T-helper 2 cell treated with Interferon-gamma antibody and Interleukin-4, amounts not matched to agents 5 μg/mL and 100 μg/mL, for 36 hours (primary cell): ENCODE measurements at regions not wholly inside any gene's neighbourhood (a gene's known extent, or its start where the extent isn't known, plus 50 kb on each side); places are given as distances from the start of the nearest gene placed in this dataset.
"Not testable (repeated sequence)": the region's sequence is repeated elsewhere in the genome, so short reads cannot be mapped to it uniquely, and the experiment has no call there.

Experiments used
- DNase-seq: peaks from one replicate; pipeline ENCODE4 v3.0.0; 2021; ENCODE audit warnings: low spot score
- H3K27ac Mint-ChIP-seq: one replicate; pipeline ENCODE4 v1.8.0; 2021; ENCODE audit warnings: mild to moderate bottlenecking, mixed read lengths
- H3K27me3 Mint-ChIP-seq: one replicate; pipeline ENCODE4 v1.8.0; 2021; ENCODE audit warnings: low read depth, mixed read lengths
- H3K36me3 Mint-ChIP-seq: one replicate; pipeline ENCODE4 v1.8.0; 2021; ENCODE audit warnings: low read depth, mixed read lengths
- H3K4me1 Mint-ChIP-seq: one replicate; pipeline ENCODE4 v1.8.0; 2021; ENCODE audit warnings: low read depth, mixed read lengths
- H3K4me3 Mint-ChIP-seq: one replicate; pipeline ENCODE4 v1.8.0; 2022; ENCODE audit warnings: mild to moderate bottlenecking, moderate library complexity, mixed read lengths
- H3K9me3 Mint-ChIP-seq: one replicate; pipeline ENCODE4 v1.8.0; 2021; ENCODE audit warnings: mixed read lengths

DNA sequence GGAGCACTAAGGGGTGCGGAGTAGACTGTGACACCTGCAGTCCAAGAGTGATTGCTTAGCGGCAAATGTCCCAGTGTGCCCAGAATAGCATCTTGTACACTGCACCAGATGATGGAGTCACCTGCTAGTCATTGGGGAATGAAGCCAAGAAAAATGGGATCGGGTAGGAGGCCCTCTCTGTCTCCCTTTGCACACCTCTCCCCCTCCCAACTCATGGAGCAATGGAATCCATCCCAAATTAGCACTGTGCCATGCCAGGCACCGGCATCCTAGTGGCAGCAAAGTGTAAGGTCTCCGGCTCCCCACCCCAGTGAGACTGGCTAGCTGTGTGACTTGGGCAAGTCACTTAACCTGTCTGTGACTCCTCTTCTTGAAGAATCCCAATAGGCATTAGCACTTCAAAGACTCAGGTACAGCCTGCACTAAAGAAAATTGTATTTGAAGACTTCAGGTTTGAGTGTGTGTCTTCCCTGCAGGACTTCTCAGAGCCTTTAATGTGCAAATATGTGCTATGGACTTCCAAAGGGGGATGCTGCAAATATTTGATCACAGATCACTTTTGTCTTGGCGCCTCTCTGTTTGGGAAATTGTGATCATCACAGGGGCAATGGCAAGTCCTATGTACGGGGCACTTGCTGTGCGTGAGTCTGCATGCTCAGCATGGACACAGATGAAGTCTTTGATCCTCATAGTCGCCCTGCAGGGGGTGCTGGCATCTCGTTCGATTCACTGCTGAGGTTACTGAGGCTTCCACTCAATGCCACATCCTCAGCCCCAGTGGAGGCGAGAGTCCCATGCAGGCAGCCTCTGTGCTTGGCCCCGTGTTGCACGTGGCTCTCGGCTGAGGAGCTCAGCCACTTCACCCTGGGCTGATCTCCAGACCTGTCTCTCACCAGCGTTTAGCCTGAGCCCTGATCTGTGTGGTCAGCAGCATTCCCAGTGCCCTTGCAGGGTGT, 272.9 kb upstream of the C1orf174 start:
- no peak overlapping the region for H3K27ac Mint-ChIP-seq
- H3K9me3 Mint-ChIP-seq: no peaks in the 10 kb centered on the region
- H3K27me3 Mint-ChIP-seq: peaks cover 2% of the 10 kb centered on the region
- DNase-seq: no peak
- H3K4me1 Mint-ChIP-seq: no peaks in the 10 kb centered on the region
- H3K4me3 Mint-ChIP-seq: no peak overlapping the region
- no peaks in the 10 kb centered on the region for H3K36me3 Mint-ChIP-seq

- DNase-seq: no peak
- Mint-ChIP-seq H3K36me3 (no peaks in the 10 kb centered on the region), H3K9me3 (no peaks in the 10 kb centered on the region), H3K4me1 (no peaks in the 10 kb centered on the region), H3K27ac (no peak overlapping the region), H3K27me3 (peaks cover 2% of the 10 kb centered on the region), H3K4me3 (no peak overlapping the region)
These were observed 273.7 kb upstream of the C1orf174 start for GRCh38 chr1:4173731-4174130.

DNA sequence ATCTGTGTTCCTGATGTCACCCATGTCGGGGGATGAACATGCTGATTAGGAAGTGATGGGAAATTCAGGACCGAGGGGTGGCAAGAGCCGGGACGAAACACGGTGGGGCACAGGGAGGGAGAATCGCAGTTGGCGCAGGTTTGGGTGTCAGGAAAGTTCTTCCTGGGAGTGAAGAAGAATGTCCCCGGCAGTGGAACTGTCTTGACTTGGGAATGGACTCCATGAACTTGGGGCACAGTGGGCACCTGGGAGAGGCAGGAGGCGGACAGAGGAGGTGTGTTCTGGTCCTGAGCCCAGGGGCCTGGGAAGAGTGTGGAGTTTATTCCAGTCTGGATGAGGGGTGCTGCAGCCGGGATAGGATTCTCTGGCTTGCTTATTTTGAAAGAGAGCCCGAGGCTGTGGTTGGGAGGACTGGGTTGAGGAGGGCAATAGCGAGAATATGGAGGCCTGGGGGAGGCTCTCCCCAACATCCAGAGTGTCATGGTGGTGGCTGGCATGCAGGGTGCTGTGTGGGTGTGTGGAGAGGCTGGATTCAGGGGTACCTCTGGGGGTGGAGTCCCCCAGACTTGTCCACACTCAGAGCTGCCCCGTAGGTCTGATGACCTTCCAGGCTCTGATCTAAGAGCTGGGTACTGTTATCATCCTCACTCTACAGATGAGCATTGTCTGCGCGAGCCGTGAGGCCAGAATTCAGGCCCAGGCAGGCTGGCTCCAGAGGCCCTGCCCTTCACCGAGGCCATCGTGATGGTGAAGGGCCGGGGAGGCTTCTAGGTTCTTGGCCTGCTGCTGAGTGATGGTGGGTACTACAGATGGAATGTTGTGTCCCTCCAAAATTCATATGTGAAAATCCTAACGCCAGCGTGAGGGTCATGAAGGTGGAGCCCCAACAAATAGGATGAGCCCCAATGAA, 274.5 kb upstream of the C1orf174 start:
- Mint-ChIP-seq H3K9me3 (no peaks in the 10 kb centered on the region), H3K27ac (no peak overlapping the region), H3K4me3 (no peak overlapping the region), H3K27me3 (peaks cover 2% of the 10 kb centered on the region), H3K36me3 (no peaks in the 10 kb centered on the region), H3K4me1 (no peaks in the 10 kb centered on the region)
- no peak for DNase-seq

- H3K4me1 Mint-ChIP-seq: no peaks in the 10 kb centered on the region
- no peaks in the 10 kb centered on the region for H3K9me3 Mint-ChIP-seq
- H3K27me3 Mint-ChIP-seq: peaks cover 2% of the 10 kb centered on the region
- H3K36me3 Mint-ChIP-seq: no peaks in the 10 kb centered on the region
- H3K27ac Mint-ChIP-seq: no peak overlapping the region
- H3K4me3 Mint-ChIP-seq: no peak overlapping the region
- no peak for DNase-seq
These were observed 275.7 kb upstream of the C1orf174 start for GRCh38 chr1:4175566-4176405.

DNA sequence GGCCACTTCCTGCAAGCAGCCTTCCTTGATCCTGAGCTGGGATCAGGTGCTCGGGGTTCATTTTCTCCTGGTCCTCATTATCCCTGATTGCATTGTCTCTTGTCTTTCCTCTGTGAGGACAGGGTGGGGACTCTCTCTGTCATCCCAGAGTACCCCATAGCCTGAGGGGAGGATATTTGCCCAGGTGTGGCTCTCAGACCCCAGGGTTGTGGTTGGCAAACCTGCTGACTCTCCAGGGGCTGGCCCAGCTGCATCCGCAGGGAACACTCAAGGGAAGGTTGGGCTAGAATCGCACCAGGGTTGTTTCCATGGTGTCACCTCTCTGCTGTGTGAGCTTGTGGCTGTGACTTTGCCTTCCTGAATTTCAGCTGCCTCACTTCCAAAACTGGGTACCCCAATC, 276.8 kb upstream of the C1orf174 start:
- no peaks in the 10 kb centered on the region for H3K36me3 Mint-ChIP-seq
- no peak for DNase-seq
- no peaks in the 10 kb centered on the region for H3K9me3 Mint-ChIP-seq
- H3K27ac Mint-ChIP-seq: no peak overlapping the region
- no peak overlapping the region for H3K4me3 Mint-ChIP-seq
- no peaks in the 10 kb centered on the region for H3K4me1 Mint-ChIP-seq
- H3K27me3 Mint-ChIP-seq: peaks cover 2% of the 10 kb centered on the region

DNA sequence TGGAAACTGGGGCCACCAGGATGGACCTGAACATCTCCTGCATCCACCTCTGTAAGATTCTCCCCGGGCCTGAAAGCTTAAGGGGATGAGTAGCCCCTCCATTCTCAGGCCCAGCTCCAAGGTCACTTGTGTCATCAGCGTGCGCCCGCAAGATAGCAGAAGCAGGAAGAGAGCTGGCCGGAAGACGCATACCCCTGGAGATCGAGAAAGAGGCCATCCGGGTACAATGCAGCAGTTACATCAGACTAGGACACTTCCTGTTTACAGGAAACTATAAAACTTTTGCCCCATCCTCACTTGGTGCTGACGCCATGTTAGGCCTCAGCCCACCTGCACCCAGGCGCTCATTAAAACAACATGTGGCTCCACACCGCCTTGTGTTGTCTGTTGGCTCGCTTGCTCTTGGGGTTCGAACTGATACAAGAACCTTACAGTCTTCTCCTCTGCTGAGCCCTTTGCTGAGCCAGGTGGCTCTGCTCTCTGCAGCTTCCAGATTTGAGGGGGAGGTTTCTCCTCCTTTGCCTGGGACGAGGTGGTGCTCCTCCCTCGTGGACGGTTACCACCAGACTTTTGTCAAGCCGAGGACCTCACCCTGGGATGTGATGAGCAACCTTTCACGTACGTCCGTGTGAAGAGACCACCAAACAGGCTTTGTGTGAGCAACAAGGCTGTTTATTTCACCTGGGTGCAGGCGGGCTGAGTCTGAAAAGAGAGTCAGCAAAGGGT, 277.5 kb upstream of the C1orf174 start:
- no peak overlapping the region for H3K4me3 Mint-ChIP-seq
- DNase-seq: no peak
- H3K9me3 Mint-ChIP-seq: no peaks in the 10 kb centered on the region
- no peaks in the 10 kb centered on the region for H3K4me1 Mint-ChIP-seq
- peaks cover 2% of the 10 kb centered on the region for H3K27me3 Mint-ChIP-seq
- no peak overlapping the region for H3K27ac Mint-ChIP-seq
- no peaks in the 10 kb centered on the region for H3K36me3 Mint-ChIP-seq

- Mint-ChIP-seq H3K9me3 (no peaks in the 10 kb centered on the region), H3K4me3 (no peak overlapping the region), H3K4me1 (no peaks in the 10 kb centered on the region), H3K36me3 (no peaks in the 10 kb centered on the region), H3K27ac (no peak overlapping the region), H3K27me3 (no peaks in the 10 kb centered on the region)
- no peak for DNase-seq
These were observed 278.5 kb upstream of the C1orf174 start for GRCh38 chr1:4178501-4179113.

GRCh38 chr1:4179914-4180735, 280.1 kb upstream of the C1orf174 start:
- Mint-ChIP-seq H3K27me3 (no peaks in the 10 kb centered on the region), H3K4me3 (no peak overlapping the region), H3K27ac (no peak overlapping the region)

GRCh38 chr1:4186486-4186885, 286.4 kb upstream of the C1orf174 start:
- not testable (repeated sequence) for H3K36me3 Mint-ChIP-seq, H3K27me3 Mint-ChIP-seq, H3K4me3 Mint-ChIP-seq, H3K27ac Mint-ChIP-seq, DNase-seq, H3K9me3 Mint-ChIP-seq, H3K4me1 Mint-ChIP-seq

More at GRCh38 chr1:4179914-4180735, 280.1 kb upstream of the C1orf174 start:
- DNase-seq: no peak
- H3K9me3 Mint-ChIP-seq: no peaks in the 10 kb centered on the region
- no peaks in the 10 kb centered on the region for H3K4me1 Mint-ChIP-seq
- H3K36me3 Mint-ChIP-seq: no peaks in the 10 kb centered on the region

DNA sequence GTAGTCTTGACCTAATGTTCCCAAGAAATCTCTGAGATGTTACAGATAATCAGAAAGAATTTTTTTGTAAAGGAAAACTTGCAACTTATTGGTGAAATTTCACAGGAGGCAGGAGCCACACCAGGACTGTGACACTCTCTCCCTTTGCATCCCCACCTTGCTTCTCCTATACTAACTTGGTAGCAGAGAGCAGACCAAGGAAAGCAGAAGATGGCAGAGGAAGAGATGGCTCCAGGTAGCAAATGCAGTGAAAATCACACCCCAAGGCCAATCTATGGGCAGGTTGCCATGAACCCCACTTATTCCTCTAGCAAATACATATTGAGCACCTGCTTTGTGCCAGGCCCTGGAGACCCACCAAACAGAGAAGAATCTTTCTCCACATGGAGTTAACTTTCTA, 303.4 kb upstream of the C1orf174 start:
- Mint-ChIP-seq H3K36me3 (no peaks in the 10 kb centered on the region), H3K4me3 (no peak overlapping the region), H3K27me3 (no peaks in the 10 kb centered on the region), H3K9me3 (peaks cover 29% of the 10 kb centered on the region), H3K4me1 (no peaks in the 10 kb centered on the region), H3K27ac (no peak overlapping the region)
- no peak for DNase-seq

DNA sequence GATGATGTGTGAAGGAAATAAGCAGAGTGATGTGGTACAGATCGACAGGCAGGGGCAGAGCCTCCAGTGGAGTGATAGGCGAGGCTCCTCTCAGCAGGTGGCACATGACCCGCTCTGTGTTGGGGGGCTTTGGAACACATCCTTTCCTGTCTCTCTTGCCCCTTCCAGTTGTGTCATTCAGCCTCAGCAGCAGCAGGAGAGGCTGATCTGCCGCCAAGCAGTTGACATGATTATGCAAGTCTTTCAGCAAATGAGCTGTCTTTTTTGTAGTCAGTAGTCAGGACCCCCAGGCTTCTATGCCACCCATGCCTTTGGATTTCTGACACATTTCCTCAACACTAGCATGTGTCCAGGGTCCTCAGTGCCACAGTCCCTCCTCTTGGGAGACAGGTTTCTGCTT, 307.1 kb upstream of the C1orf174 start:
- no peak for DNase-seq
- Mint-ChIP-seq H3K4me3 (no peak overlapping the region), H3K9me3 (peaks cover 29% of the 10 kb centered on the region), H3K4me1 (no peaks in the 10 kb centered on the region), H3K36me3 (no peaks in the 10 kb centered on the region), H3K27me3 (no peaks in the 10 kb centered on the region), H3K27ac (no peak overlapping the region)
